Epithelial cell of proximal tubule (primary cell): ENCODE measurements at regions not wholly inside any gene's neighbourhood (a gene's known extent, or its start where the extent isn't known, plus 50 kb on each side); places are given as distances from the start of the nearest gene placed in this dataset.

Experiments
- DNase-seq: peaks from one replicate; pipeline ENCODE4 v3.0.0-alpha.2; 2011; ENCODE audit warnings: low read depth
- H3K4me3 ChIP-seq: 2 replicates; pipeline ENCODE4 v1.5.1; 2011; ENCODE audit warnings: low read depth, mild to moderate bottlenecking, low read length
- CTCF ChIP-seq: conservative IDR thresholded peaks from 2 replicates; pipeline ENCODE4 v1.5.1; 2012; ENCODE audit warnings: low read depth, mild to moderate bottlenecking, low read length

DNA sequence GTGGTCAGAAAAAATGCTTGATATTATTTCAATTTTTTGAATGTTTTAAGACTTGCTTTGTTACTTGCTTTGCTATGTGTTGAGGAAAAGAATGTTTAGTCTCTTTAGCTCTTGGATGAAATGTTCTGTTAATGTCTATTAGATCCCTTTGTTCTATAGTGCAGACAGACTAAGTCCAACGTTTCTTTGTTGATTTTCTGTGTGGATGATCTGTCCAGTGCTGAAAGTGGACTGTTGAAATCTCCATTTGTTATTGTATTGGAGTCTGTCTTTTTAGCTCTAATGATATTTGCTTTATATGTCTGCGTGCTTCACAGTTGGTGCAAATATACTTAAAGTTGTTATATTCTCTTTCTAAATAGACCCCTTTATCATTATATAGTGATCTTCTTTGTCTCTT, 220.6 kb downstream of the GUCY2F start:
- no peak for DNase-seq
- no peak for TF ChIP-seq CTCF
- H3K4me3 ChIP-seq: no peak overlapping the region

DNA sequence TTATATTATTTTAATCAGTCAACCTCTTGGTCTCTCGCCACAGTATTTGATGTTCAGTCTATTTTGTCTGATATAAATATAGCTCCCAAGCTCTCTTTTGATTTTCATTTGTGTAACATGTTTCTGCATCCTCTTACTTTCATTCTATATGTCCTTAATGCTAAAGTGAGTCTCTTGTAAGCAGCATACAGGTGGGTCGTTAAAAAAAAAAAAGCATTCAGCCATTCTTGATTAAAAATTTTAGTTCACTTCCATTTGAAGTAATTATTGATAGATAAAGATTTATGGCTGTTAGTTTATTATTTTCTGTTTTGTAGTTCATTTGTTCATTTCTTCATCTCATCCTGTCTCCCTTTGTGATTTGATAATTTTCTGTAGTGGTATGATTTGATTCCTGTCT, 229.1 kb downstream of the GUCY2F start:
- H3K4me3 ChIP-seq: no peak overlapping the region
- no peak for TF ChIP-seq CTCF
- DNase-seq: no peak

- TF ChIP-seq CTCF: no peak
- H3K4me3 ChIP-seq: no peak overlapping the region
- DNase-seq: no peak
Measured at GRCh38 chrX:109218761-109219160, 263.1 kb downstream of the GUCY2F start.

DNA sequence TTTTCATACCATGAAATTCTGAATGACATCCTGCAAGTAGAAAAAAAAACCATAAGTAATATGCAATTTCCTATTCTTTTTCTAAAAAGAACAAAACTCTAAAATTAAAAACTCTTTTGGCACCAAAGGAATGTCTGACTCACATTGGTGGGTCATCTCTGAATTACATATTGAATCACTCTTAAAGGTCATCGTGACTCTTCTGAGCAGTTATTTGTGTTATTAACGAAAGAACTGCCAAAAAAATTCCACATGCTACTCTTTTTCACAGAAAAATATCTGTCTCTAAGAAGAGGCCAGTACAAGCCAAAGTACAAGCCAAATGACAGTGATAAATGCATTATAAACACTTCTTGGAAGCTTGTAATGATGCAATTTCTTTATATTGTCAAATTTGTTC, 282.2 kb downstream of the GUCY2F start:
- TF ChIP-seq CTCF: no peak
- H3K4me3 ChIP-seq: no peak overlapping the region
- DNase-seq: no peak

DNA sequence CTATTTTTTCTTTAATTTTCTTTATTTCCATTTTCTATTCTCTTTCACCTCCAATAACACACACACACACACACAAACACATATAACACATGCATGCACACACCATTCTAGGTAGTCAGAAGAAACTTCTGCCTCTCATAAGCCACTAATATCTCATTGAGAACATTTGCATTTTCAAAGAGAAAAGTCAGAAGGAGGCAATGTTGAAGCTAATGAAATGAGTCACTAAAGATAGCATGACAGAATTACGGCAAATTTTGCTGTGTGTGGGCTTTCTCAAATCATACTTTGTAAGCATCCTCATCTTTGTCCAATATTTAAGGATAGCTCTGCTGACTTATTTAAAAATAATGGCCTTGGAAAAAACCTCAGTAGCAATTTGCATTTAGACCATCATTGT, 291.3 kb downstream of the GUCY2F start:
- no peak for DNase-seq
- no peak overlapping the region for H3K4me3 ChIP-seq
- no peak for TF ChIP-seq CTCF

DNA sequence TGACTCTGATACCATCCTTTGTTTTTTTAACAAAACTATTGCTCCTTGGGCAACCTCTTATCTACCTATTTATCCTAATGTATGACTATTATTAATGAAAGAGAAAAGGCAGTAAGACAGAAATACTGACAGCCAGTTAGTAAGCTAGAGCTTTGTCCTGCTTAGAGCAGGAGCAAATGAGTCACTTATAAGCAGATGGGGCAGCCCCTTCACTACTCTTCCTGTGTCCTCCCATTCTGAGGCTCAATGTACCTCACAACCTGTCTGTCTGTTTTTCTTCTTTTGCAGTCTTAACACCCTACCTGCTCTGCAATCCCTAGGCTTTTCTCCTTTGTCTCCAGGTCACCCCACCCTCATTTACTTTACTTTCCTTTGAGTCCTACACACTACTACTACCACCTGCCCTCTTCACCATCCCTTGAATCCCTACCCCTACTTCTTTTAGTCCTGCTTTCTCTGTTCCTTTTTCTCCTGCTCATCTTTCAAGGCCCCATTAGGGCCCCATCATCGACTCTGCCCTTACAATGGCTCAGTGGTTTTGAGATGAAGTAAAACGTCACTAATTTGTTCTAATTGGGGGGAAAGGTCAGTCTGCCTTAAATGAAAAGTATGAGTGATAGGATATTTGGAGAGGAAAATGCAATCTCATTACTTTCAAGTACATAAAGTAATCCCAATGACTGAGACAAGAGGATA, 294.3 kb downstream of the GUCY2F start:
- H3K4me3 ChIP-seq: no peak overlapping the region
- DNase-seq: no peak
- TF ChIP-seq CTCF: no peak

DNA sequence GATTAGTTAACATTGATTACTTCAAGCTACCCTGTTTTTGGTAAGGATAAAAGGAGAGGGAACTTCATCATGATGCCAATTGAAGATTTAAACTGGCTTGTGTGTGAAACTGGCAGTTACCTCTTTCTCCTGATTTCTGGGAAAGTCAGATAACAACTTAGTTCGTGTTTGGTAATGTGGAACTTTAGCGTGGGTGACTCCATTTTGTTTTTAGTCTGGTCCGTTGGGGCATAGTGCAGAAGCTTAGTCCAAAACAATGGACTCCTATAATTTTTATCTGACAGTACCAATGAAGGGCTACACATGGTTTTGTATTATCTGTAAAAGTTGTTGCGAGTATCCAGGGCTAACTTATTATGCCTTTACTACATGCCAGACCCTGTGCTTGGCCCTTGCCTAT, 294.9 kb downstream of the GUCY2F start:
- TF ChIP-seq CTCF: no peak
- no peak for DNase-seq
- H3K4me3 ChIP-seq: no peak overlapping the region
